Glutamatergic neuron (in vitro differentiated cells): ENCODE measurements at regions not wholly inside any gene's neighbourhood (a gene's known extent, or its start where the extent isn't known, plus 50 kb on each side); places are given as distances from the start of the nearest gene placed in this dataset.

Experiments used
- DNase-seq: peaks from one replicate; pipeline ENCODE4 v3.0.0; 2022
- H3K27ac Mint-ChIP-seq: one replicate; pipeline ENCODE4 v1.8.0; 2020; ENCODE audit warnings: mild to moderate bottlenecking, mixed read lengths, inconsistent platforms; ENCODE audit not compliant: unreplicated experiment
- H3K27me3 Mint-ChIP-seq: one replicate; pipeline ENCODE4 v1.8.0; 2020; ENCODE audit warnings: mild to moderate bottlenecking, moderate library complexity, mixed read lengths, inconsistent platforms; ENCODE audit not compliant: unreplicated experiment
- H3K36me3 Mint-ChIP-seq: one replicate; pipeline ENCODE4 v1.8.0; 2020; ENCODE audit warnings: mild to moderate bottlenecking, mixed read lengths, inconsistent platforms; ENCODE audit not compliant: unreplicated experiment
- H3K4me1 Mint-ChIP-seq: one replicate; pipeline ENCODE4 v1.8.0; 2020; ENCODE audit warnings: mild to moderate bottlenecking, low read depth, mixed read lengths, inconsistent platforms; ENCODE audit not compliant: unreplicated experiment
- H3K4me3 Mint-ChIP-seq: one replicate; pipeline ENCODE4 v1.8.0; 2020; ENCODE audit warnings: mild to moderate bottlenecking, mixed read lengths, inconsistent platforms; ENCODE audit not compliant: unreplicated experiment
- H3K9me3 Mint-ChIP-seq: one replicate; pipeline ENCODE4 v1.8.0; 2020; ENCODE audit warnings: mild to moderate bottlenecking, moderate library complexity, mixed read lengths, inconsistent platforms; ENCODE audit not compliant: unreplicated experiment
- CTCF ChIP-seq: fragments of 200-600 bp; sonication (generic); IDR thresholded peaks from one replicate; pipeline ENCODE4 v1.5.0; 2021; ENCODE audit not compliant: partially characterized antibody, unreplicated experiment

GRCh38 chr3:188978421-188979171, 193.2 kb upstream of the TPRG1 start:
- H3K4me1 Mint-ChIP-seq, result no peaks in the 10 kb centered on the region
- no peaks in the 10 kb centered on the region for H3K27me3 Mint-ChIP-seq
- no peak for DNase-seq
- H3K36me3 Mint-ChIP-seq, result no peaks in the 10 kb centered on the region
- H3K4me3 Mint-ChIP-seq, result no peak overlapping the region
- no peak overlapping the region for H3K27ac Mint-ChIP-seq
- H3K9me3 Mint-ChIP-seq, result no peaks in the 10 kb centered on the region
- TF ChIP-seq CTCF, result no peak

- DNase-seq, result no peak
- Mint-ChIP-seq H3K4me3 (no peak overlapping the region), H3K36me3 (no peaks in the 10 kb centered on the region), H3K27me3 (no peaks in the 10 kb centered on the region), H3K9me3 (no peaks in the 10 kb centered on the region), H3K27ac (no peak overlapping the region), H3K4me1 (no peaks in the 10 kb centered on the region)
- no peak for TF ChIP-seq CTCF
These were observed 192.5 kb upstream of the TPRG1 start for GRCh38 chr3:188979248-188979647.

- H3K36me3 Mint-ChIP-seq, result no peaks in the 10 kb centered on the region
- H3K27me3 Mint-ChIP-seq, result no peaks in the 10 kb centered on the region
- DNase-seq, result no peak
- no peak overlapping the region for H3K4me3 Mint-ChIP-seq
- no peaks in the 10 kb centered on the region for H3K4me1 Mint-ChIP-seq
- H3K9me3 Mint-ChIP-seq, result no peaks in the 10 kb centered on the region
- TF ChIP-seq CTCF, result no peak
- H3K27ac Mint-ChIP-seq, result no peak overlapping the region
These were observed 192.0 kb upstream of the TPRG1 start for GRCh38 chr3:188979669-188980310.

GRCh38 chr3:188993181-188993580, 178.6 kb upstream of the TPRG1 start:
- DNase-seq, result no peak
- Mint-ChIP-seq H3K4me3 (no peak overlapping the region), H3K9me3 (no peaks in the 10 kb centered on the region), H3K27ac (no peak overlapping the region), H3K27me3 (no peaks in the 10 kb centered on the region), H3K4me1 (no peaks in the 10 kb centered on the region), H3K36me3 (no peaks in the 10 kb centered on the region)
- no peak for TF ChIP-seq CTCF

GRCh38 chr3:189001559-189001958, 170.2 kb upstream of the TPRG1 start:
- no peaks in the 10 kb centered on the region for H3K36me3 Mint-ChIP-seq
- no peak overlapping the region for H3K4me3 Mint-ChIP-seq
- DNase-seq, result no peak

More at GRCh38 chr3:189001559-189001958, 170.2 kb upstream of the TPRG1 start:
- H3K27me3 Mint-ChIP-seq, result no peaks in the 10 kb centered on the region
- H3K4me1 Mint-ChIP-seq, result no peaks in the 10 kb centered on the region
- no peaks in the 10 kb centered on the region for H3K9me3 Mint-ChIP-seq
- no peak for TF ChIP-seq CTCF
- no peak overlapping the region for H3K27ac Mint-ChIP-seq
